ENCODE measurements at regions not wholly inside any gene's neighbourhood (a gene's known extent, or its start where the extent isn't known, plus 50 kb on each side); places are given as distances from the start of the nearest gene placed in this dataset.
A peak's percentile ranks its signal among the peaks of the same experiment; 100 is the strongest.

DNA sequence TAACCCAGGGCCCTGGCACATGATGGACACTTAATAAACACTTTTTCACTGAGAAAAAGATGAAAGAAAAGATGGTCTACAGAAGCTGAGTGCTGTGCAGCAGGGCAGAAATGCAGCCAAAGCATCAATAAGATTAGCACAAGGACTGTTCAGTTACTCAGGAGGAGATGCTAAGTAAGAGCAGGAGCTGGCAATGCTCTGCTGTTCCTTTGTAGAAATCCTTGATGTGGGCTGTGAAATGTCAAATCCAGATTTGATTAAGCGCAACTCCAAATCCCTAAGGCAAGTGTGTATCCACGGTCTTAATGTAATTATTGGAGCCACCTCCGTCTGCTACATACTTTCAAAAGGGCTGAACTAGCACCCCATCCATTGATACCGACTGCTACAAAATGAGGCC, 151.8 kb upstream of the BTG1 start:
- no peak for DNase-seq

DNA sequence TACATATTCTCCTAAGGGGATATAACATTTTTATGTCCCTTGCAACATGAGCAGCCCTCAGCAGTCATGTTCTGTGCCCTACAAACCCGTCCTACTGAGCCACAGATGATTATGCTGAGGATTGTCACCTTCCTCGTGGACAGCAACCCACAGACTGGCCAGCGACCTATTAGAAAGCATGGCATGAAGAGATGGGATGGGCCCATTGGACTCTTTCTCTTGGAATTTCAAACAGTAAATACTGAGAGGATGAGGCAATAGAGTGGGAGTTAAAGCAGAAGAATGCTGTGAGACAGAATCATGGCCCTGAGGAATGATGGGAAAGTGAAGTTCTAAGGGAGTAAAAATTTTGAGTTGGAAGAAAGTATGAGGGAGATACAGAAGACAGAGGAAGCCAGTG, 149.9 kb upstream of the BTG1 start:
- no peak for DNase-seq

DNA sequence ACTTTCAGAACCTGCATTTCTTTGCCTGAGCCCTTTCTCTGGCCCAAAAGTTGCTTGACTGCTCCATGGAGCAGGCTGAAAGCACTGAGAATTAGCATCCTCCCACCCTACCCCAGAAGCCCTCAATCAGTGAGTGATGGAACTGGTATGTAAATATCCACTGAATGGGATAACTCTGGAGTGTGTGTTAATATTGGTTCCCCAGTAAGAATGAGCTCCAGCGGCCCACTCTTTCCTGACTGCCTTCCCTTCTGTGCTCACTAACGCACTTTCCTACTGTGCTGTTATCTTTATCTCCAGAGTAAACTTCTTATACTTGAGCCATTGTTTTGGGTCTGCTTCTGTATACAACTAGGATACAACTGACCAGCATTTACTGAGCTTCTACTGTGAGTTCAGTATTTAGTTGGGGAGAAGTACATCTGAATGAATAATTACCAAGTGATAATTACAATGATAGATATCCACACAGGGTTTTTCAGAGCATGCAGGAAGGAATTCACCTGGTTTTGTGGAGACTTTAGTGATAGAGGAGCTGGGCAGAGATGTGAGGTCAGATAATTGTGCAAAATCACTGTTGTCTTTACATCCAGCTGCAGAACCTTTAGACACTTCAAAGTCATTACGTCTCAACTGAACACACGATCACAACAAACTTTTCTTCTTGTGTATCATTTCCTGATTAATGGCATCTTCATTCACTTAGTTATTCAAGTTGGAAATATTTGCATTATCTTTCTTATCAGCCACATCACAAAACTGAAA, 149.2 kb upstream of the BTG1 start:
- DNase-seq = no peak

DNA sequence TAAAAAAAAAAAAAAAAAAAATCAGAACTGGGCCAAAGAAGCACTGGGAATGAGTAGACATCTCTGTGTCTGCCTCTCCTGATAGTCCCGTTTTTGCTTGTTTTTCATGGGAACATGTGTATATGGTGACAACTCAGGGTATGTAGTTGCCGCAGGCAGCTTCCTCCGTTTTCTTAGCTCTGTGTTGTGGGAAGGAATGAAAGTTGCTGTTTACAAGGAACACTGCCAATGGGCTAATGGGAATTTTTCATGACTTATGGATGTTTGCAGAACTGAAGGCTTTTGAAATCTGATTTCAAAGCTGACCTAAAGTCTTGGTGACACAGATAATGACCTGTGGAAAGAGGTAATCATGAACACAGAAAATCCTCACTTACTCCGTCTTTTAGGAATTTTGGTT, 146.4 kb upstream of the BTG1 start:
- no peak for DNase-seq

DNA sequence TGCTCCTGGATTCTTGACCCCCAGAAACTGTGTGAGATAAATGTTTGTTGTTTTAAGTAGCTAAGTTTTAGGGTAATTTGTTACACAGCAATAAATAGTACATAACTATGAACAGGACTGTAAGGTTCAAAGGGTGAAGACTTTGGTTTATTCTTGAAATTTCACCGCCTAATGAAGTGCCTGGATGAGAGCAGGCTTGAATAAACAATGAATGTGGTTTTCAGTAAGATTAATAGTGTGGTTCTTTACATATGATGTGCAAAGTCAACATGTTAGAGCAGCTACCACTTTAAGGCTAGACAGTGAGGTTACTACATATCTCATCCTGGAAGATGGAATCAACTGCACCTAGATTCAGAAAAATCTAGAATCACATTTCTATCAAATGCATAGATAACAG, 145.2 kb upstream of the BTG1 start:
- peak; percentile 32 for DNase-seq

DNA sequence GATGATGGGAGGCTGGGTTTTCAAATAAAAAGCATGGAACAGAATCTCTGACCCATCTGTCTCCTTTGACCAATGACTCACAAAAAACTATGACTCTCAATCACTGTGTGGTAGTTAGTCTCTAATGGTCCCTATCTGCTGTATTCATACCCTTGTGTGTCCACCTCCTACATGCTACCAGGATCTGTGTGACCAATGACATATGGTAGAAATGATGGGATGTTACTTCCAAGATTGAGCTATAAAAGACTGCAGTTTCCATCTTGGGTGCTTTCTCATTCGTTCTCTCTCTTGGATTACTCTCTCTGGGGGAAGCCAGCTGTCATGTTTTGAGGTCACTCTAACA, 144.7 kb upstream of the BTG1 start:
- no peak for DNase-seq

DNA sequence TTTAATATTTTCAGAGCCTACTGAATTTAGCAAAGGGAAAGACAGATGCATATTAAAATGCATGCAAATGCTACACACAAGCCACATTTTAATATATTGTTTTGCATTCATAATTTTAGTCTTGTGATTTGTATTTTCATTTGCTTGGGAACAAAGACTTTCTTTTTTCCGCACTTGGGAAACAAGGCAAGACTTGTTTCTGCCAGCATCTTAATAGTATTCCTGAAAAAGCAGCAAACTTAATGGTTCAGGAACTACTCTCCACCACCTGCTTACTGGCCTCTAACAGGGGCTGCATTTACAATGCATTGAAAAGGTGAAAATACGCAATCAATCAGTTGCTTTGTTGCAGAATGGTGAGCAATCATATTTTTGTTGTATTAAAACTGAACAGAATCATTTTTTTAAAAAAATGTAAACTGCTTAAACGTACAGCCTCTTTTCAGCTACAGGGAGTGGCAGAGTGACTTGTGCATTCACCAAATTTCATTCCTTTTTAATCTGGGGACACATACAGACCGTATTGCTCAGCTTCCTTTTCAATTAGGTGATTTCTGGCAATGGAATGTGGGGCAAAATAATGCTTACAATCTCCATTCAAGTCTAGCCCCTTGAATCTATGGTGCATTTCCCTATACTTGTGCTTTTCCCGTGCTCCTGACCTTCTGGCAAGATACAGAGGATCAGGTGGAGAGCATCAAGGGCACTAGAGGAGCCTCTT, 144.1 kb upstream of the BTG1 start:
- DNase-seq = peak; percentile 83

DNA sequence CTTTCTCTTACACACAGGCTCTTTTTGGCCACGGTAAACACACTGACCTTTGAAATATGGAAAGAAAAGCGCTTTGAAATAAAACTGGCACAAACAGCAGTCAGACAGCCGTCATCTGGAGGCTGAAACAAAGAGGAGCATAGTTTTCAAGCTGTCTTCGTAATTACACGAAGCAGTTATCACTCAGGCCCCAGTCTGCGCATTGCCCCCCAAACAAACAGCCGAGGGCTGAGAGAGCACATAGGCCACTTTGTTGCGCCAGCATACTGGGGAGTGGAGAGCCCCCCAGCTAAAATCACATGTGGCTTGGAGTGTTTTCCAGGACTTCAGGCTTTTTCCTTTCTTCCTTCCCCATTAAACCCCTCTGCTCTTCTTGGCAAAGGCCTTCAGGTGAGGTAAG, 142.9 kb upstream of the BTG1 start:
- no peak for DNase-seq

DNA sequence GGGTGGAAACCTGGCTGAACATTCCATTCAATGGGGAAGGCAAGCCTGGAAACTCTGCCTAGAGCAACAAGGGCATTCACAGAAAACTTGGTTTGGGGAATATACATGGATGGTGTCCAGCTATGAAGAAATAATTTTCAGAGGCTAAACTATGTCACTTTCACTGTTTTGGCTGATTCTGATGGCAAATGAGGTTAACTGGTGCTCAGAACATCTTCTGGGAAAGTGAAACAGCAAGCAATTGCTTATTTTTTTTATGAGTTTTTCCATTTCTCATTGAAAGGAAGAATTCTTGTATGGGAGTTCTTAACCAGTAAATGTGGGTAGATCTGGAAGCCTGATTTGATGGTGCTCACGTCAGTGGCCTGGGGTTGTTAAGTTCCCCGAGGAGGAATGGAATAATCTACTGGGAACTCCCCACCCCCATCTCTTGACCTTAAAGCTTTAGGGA, 132.8 kb upstream of the BTG1 start:
- no peak for DNase-seq

DNA sequence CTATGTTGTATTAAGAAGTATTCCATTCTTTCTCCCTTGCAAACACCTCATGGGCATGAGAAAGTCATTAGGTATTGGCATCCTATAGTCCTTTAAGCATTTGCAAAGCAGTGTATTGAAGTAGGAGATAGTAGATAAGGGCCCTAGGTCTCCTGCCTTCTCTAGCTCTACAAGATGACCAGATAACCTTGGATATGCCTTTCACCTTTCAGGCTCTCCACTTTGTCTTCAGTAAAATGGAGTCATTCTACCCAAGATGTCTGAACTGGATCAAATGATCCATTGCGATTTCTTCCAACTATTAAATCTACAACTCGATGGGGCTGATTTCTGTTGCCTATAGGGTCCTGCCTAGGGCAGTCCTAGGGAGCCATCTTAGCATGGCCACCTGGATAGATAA, 132.1 kb upstream of the BTG1 start:
- DNase-seq = no peak

DNA sequence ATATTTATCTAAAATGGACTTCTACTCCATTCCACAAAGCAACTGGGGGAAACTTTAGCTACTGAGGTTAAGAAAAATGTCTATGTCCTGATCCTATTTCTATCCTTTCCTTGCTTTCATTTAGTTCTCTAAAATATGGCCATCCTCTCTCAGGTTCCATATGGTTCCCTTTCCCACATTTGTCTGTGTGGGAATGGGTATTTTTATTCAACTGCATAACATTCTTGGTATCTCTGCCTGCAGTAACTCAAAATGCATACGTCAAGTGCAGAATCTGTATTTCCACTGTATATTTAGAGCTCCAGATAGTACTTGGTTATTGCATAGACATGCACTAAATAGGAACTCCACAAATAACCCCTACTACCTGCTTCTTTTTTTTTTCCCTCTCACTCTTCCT, 130.6 kb upstream of the BTG1 start:
- DNase-seq = no peak

DNA sequence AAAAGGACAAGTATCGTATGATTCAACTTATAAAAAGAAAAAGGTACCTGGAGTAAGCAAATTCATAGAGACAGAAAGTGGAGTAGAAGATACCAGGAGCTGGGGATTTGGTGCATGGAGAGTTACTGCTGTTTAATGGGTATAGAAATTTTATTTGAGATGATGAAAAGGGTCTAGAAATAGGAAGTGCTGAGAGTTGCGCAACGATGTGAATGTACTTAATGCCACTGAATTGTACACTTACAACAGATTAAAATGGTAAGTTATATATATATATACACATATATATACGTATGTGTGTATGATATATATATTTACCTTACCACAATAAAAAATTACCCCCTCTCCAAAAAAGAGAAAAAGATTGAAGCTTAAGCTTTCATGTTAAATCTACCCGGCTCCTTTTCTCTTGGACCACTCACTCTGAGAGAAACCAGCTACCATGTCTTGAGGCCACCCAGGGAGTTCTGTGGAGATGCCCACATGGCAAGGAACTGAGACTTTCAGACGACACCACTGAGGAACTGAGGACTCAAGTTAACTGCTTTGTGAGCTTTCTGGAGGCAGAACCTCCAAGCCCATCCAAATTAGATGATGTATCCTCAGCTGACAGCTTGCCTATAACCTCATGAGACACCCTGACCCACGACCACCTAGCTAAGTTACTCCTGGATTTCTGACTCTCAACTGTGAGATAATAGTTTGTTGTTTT, 130.0 kb upstream of the BTG1 start:
- DNase-seq = no peak

DNA sequence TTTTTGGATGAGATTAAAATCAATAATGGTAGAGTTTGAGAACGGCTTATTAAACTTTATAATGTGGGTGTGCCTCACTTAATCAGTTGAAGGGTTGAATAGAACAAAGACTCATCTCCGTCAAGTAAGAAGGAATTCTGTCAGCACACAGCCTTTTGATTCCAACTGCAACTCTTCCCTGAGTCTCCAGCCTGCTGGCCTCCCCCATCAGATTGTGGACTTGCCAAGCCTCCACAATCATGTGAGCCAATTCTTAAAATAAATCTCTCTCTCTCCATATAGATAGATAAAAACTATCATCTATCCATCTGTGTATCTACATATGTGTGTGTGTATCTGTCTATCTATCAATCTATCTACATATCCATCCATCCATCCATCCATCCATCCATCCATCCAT, 127.4 kb upstream of the BTG1 start:
- no peak for DNase-seq

DNA sequence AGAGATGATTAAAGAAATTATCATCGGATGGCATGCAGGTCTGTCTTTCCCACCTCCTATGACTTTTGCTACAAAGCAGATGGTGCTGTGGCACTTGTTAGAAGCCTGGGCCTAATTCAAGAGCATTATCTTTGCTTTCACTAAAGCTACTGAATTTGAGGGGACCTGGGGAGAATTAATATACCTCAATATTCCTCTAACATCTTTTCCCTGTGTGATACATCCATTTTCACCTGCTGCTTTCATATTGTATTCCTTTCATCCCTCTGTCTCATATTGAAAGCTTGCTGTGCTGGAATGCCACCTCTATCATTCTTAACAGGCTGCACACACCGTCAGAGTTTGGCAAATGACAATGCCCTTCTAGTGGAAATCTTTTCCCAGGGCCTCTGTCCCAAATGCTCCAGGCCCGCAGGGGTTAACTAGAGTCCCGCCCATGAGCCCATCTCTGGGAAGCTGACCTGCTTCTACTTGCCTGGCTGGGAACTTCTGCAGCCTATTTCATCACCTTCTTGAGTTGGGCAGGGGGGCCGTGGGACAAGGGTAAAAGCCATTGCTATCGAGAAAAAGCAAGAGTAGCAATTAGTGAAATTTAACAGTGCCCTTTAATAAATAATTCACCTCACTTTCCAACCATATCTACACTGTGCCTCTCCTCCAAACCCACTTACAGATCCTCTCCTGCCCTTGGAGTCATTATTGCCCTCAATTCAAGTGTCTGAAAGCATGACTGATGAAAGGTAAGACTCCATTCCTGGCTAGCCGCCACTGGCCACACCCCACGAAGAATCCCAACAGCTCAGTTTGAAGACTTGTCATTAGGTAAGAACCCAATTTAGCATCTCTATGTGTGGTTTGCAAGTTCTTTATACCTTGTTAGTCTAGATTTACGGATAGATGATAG, 126.7 kb upstream of the BTG1 start:
- DNase-seq = no peak

DNA sequence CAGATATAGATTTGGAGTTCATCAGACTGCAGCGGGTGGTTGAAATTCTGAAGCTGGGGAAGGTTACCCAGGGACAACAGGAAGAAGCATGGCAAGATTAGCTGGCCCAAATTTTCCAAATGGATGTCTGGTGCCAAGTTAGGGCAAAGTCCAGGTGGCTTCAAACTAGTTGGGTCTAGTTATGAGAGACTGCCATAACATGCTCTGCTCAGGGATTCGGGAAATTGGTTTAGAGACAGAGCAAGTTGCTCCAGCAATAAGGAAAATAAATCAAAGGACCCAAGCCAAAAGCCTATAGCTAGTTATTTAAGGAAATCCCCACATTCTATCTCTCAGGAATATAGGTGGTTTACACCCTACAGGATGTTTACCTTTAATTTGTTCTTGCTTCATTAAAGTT, 125.7 kb upstream of the BTG1 start:
- no peak for DNase-seq

DNA sequence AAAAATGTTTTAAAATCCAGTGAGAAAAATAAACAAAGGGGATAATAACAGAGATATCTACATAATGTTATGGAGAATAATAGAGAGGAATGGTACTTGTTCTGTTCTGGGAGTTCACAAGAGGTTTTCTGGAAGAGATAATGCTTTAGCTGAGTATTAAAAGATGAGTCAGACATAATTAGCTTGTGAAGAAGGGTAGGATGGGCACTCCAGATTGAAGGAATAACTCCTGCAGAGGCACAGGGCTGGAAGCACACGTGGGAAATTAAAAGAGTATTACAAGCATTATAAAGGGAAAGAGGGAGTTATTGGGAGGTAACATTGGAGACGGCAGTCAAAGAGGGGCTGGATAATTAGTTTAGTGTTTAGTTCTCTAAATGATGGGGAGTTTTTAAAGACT, 124.9 kb upstream of the BTG1 start:
- DNase-seq = no peak

DNA sequence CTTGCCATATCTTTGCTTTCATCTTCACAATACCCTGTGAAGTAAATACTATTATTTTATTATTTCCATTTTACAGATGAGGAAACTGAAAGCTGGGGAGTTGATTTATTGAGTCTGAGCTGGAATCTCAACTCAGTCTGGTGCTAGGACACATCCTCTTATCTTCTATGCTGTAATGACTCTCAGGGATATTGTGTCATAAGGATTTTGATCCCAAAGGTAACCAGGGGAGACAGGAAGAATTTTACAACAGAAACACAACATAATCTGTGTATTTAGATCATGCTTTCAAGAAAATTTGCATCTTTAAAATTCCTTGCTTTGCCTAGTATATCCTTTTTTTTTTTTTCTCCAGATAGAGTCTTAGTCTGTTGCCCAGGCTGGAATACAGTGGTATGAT, 123.3 kb upstream of the BTG1 start:
- no peak for DNase-seq

DNA sequence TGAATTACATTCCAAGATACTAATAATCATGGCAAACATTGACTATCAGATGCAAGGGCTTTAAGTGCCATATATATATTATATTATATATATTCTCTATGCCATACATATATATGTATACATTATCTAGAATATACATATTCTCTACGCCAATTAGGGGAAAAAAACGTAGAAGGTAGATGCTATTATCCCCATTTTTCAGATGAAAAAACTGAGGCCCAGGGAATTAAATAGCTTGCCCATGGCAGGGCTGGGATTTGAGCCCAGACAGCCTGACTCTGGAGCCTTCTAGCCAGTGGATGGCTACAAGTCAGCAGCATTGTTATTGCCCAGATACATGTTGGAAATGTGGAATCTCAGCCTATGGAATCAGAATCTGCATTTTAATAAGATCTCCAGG, 116.0 kb upstream of the BTG1 start:
- DNase-seq = no peak

DNA sequence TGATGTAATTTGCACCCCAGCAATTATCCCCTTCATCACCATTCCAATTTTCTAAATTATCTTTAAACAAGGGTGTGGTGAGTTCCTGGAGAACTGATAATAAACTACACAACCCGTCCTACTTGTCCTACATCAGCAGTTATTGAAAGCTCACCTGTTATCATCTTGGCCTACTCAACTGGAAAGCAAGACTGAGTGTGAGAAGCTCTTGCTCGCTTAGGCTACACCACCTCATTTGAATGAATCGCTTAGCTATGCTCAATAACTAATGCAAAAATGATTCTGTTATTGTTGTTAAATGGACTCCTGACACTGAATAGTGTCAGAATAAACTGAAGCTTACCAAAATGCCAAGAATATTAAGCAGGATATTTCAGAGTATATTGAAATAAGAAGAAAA, 115.4 kb upstream of the BTG1 start:
- DNase-seq = no peak

DNA sequence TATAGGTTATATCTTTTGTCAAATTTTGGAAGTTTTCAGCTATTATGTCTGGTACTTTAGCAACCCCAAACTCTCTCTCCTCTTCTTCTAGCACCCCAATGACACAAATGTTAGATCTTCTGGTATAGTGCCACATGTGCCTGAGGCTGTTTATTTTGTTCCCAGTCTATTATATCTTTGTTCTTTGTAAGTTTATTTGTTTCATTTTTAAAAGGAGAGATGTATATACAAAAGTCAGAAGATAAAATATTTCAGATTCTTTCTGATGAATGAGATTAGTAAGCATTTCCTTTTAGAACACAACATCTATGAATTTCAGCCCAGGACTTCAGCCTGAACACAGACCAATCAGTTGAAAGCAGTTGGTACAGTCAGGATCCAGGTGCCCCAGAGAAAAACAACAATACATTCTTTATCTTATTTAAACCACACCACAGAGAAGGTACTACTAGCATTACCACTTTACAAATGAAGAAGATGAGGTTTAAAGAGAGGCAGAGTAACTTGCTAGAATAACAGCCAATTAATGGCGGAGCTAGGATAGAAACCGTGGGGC, 114.1 kb upstream of the BTG1 start:
- DNase-seq = no peak

DNA sequence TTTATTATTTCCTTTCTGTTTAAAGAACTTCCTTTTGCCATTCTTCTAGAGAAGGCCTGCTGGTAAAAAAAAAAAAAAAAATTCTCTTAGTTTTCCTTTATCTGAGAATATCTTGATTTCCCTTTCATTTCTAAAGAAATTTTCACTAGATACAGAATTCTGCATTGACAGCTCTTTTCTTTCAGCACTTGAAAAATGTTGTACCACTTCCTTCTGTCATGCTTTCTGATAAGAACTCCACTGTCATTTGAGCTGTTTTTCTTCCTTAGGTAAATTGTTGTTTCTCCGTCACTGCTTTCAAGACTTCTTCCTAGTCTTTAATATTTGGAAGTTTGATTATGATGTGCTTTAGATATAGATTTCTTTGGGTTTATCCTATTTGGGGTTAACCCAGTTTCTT, 113.6 kb upstream of the BTG1 start:
- DNase-seq = no peak

DNA sequence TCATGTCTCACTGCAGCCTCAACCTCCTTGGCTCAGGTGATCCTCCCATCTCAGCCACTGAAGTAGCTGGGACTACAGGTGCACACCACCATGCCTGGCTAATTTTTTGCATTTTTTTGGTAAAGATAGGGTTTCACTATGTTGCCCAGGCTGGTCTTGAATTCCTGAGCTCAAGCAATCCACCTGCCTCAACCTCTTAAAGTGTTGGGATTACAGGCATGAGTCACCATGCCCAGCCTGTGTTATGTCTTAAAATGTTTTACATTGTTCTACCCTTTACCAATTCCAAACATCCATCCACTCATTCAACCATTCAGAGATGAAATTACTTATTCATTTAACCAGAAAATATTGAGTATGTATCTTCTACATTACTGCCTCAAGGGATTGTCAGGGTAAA, 111.6 kb upstream of the BTG1 start:
- DNase-seq = no peak

DNA sequence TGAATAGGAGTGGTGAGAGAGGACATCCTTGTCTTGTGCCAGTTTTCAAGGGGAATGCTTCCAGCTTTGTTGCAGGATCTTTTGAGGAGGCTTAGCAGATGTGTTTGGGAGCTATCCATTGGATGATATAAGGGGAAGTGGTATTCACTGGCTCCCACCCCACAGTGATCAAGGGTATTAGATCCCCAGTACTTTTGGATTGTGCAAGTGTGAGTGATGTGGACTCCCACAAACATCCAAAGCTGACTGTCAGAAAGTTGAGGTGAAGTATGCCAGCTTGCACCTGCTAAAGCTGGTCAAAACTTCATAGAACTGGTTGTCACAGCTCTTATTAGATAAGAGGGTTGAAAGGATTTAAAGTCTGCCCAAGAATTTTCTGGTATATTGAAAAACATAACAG, 110.1 kb upstream of the BTG1 start:
- DNase-seq = no peak

All from fibroblast of skin of right quadriceps (primary cell).